Nephron progenitor cell (in vitro differentiated cells): ENCODE measurements at regions not wholly inside any gene's neighbourhood (a gene's known extent, or its start where the extent isn't known, plus 50 kb on each side); places are given as distances from the start of the nearest gene placed in this dataset.

Experiments used
- DNase-seq: peaks from one replicate; pipeline ENCODE4 v3.0.0; 2021
- H3K27ac Mint-ChIP-seq: 2 replicates; pipeline ENCODE4 v1.8.0; 2021; ENCODE audit warnings: mild to moderate bottlenecking, moderate library complexity, mixed read lengths
- H3K27me3 Mint-ChIP-seq: 2 replicates; pipeline ENCODE4 v1.8.0; 2021; ENCODE audit warnings: mild to moderate bottlenecking, low read depth, mixed read lengths; ENCODE audit not compliant: poor library complexity
- H3K36me3 Mint-ChIP-seq: 2 replicates; pipeline ENCODE4 v1.8.0; 2021; ENCODE audit warnings: low read depth, mixed read lengths
- H3K4me1 Mint-ChIP-seq: 2 replicates; pipeline ENCODE4 v1.8.0; 2021; ENCODE audit warnings: mixed read lengths
- H3K4me3 Mint-ChIP-seq: 2 replicates; pipeline ENCODE4 v1.8.0; 2021; ENCODE audit warnings: mild to moderate bottlenecking, moderate library complexity, mixed read lengths
- H3K9me3 Mint-ChIP-seq: 2 replicates; pipeline ENCODE4 v1.8.0; 2021; ENCODE audit warnings: mild to moderate bottlenecking, moderate library complexity, mixed read lengths
- CTCF ChIP-seq: fragments of 200-600 bp; sonication (generic); IDR thresholded peaks from 2 replicates; pipeline ENCODE4 v1.5.0; 2021; ENCODE audit warnings: antibody characterized with exemption

GRCh38 chrX:122582280-122582974 lies 601.7 kb upstream of the GRIA3 start:
- DNase-seq: no peak
- Mint-ChIP-seq H3K4me1 (peaks cover 16% of the 10 kb centered on the region), H3K4me3 (no peak overlapping the region), H3K27ac (no peak overlapping the region), H3K9me3 (peaks cover 29% of the 10 kb centered on the region), H3K27me3 (no peaks in the 10 kb centered on the region), H3K36me3 (no peaks in the 10 kb centered on the region)
- TF ChIP-seq CTCF: no peak

GRCh38 chrX:122582975-122583305 lies 601.1 kb upstream of the GRIA3 start:
- DNase-seq: no peak
- no peak overlapping the region for H3K4me3 Mint-ChIP-seq
- H3K4me1 Mint-ChIP-seq: peaks cover 16% of the 10 kb centered on the region
- peaks cover 24% of the 10 kb centered on the region for H3K9me3 Mint-ChIP-seq
- no peak for TF ChIP-seq CTCF
- H3K27ac Mint-ChIP-seq: no peak overlapping the region
- no peaks in the 10 kb centered on the region for H3K27me3 Mint-ChIP-seq
- H3K36me3 Mint-ChIP-seq: no peaks in the 10 kb centered on the region

- H3K4me1 Mint-ChIP-seq: peaks cover 16% of the 10 kb centered on the region
- H3K27me3 Mint-ChIP-seq: no peaks in the 10 kb centered on the region
- no peaks in the 10 kb centered on the region for H3K36me3 Mint-ChIP-seq
- peaks cover 23% of the 10 kb centered on the region for H3K9me3 Mint-ChIP-seq
- no peak for DNase-seq
- TF ChIP-seq CTCF: no peak
- no peak overlapping the region for H3K4me3 Mint-ChIP-seq
- no peak overlapping the region for H3K27ac Mint-ChIP-seq
Observed at GRCh38 chrX:122583551-122583950, 600.5 kb upstream of the GRIA3 start.

- H3K27ac Mint-ChIP-seq: no peak overlapping the region
- no peak overlapping the region for H3K4me3 Mint-ChIP-seq
- H3K36me3 Mint-ChIP-seq: no peaks in the 10 kb centered on the region
- H3K27me3 Mint-ChIP-seq: no peaks in the 10 kb centered on the region
- DNase-seq: no peak
- peaks cover 16% of the 10 kb centered on the region for H3K4me1 Mint-ChIP-seq
- TF ChIP-seq CTCF: no peak
- H3K9me3 Mint-ChIP-seq: peaks cover 21% of the 10 kb centered on the region
Observed at GRCh38 chrX:122584981-122585380, 599.1 kb upstream of the GRIA3 start.

GRCh38 chrX:122586831-122587230 lies 597.2 kb upstream of the GRIA3 start:
- Mint-ChIP-seq H3K36me3 (no peaks in the 10 kb centered on the region), H3K27ac (no peak overlapping the region), H3K4me1 (peaks cover 23% of the 10 kb centered on the region), H3K4me3 (no peak overlapping the region), H3K27me3 (no peaks in the 10 kb centered on the region), H3K9me3 (peaks cover 26% of the 10 kb centered on the region)
- no peak for DNase-seq
- TF ChIP-seq CTCF: no peak

- no peak for DNase-seq
- Mint-ChIP-seq H3K4me1 (peaks cover 8% of the 10 kb centered on the region), H3K9me3 (peaks cover 24% of the 10 kb centered on the region), H3K4me3 (no peak overlapping the region), H3K27me3 (no peaks in the 10 kb centered on the region), H3K36me3 (no peaks in the 10 kb centered on the region), H3K27ac (no peak overlapping the region)
- no peak for TF ChIP-seq CTCF
Observed at GRCh38 chrX:122591546-122591945, 592.5 kb upstream of the GRIA3 start.
